IMR-90 (cell line): ENCODE measurements at regions not wholly inside any gene's neighbourhood (a gene's known extent, or its start where the extent isn't known, plus 50 kb on each side); places are given as distances from the start of the nearest gene placed in this dataset.

ENCODE experiments used
- ATAC-seq: fragments of 200-7000 bp; cut with Tn5 transposase; 2 replicates; pipeline ENCODE4 v1.9.1; 2020; ENCODE audit warnings: low read depth, mild to moderate bottlenecking, moderate library complexity
- BruUV-seq: library from RNA; stranded (reverse); fragments of 400-500 nt; replicated peaks from 2 replicates; lab custom pipeline; 2021; lab: Mats Ljungman, UMichigan
- CTCF ChIA-PET: fragments of 300-600 bp; formaldehyde crosslinking; extraction: SDS; loops from one replicate; lab custom pipeline; 2021; ENCODE audit warnings: antibody characterized with exemption; lab: Yijun Ruan, JAX
- POLR2A ChIA-PET: fragments of 300-600 bp; sonication (Branson Sonifier 250); formaldehyde crosslinking; loops from one replicate; lab custom pipeline; 2022; ENCODE audit warnings: antibody characterized with exemption; ENCODE audit not compliant: unreplicated experiment; lab: Charles Lee
- DNase-seq: peaks from one replicate; pipeline ENCODE4 v3.0.0; 2013
- H2AFZ ChIP-seq: replicated peaks from 2 replicates; pipeline ENCODE3; 2013; ENCODE audit warnings: low read length, mild to moderate bottlenecking; ENCODE audit not compliant: poor library complexity
- H2AK5ac ChIP-seq: 2 replicates; pipeline ENCODE4 v1.6.1; 2013; ENCODE audit warnings: low read depth, low read length, inconsistent platforms
- H2AK9ac ChIP-seq: replicated peaks from 2 replicates; pipeline ENCODE3; 2013; ENCODE audit warnings: mild to moderate bottlenecking, low read depth, low read length, moderate library complexity; ENCODE audit not compliant: poor library complexity
- H2BK120ac ChIP-seq: 2 replicates; pipeline ENCODE4 v1.6.1; 2013; ENCODE audit warnings: low read depth, low read length, inconsistent platforms
- H2BK15ac ChIP-seq: 3 replicates; pipeline ENCODE4 v1.6.1; 2013; ENCODE audit warnings: low read depth, low read length, inconsistent platforms
- H2BK20ac ChIP-seq: 2 replicates; pipeline ENCODE4 v1.6.1; 2013; ENCODE audit warnings: low read depth, mild to moderate bottlenecking, inconsistent platforms, low read length, moderate library complexity
- H2BK5ac ChIP-seq: 2 replicates; pipeline ENCODE4 v1.6.1; 2013; ENCODE audit warnings: mild to moderate bottlenecking, low read depth, low read length, inconsistent platforms; ENCODE audit not compliant: poor library complexity, severe bottlenecking
- H3K14ac ChIP-seq: replicated peaks from 2 replicates; pipeline ENCODE4 v1.6.1; 2013; ENCODE audit warnings: low read depth, low read length, inconsistent platforms
- H3K18ac ChIP-seq: 2 replicates; pipeline ENCODE4 v1.6.1; 2013; ENCODE audit warnings: low read depth, low read length, control low read depth
- H3K23ac ChIP-seq: 2 replicates; pipeline ENCODE4 v1.6.1; 2013; ENCODE audit warnings: low read depth, low read length, inconsistent platforms
- H3K27ac ChIP-seq: 2 replicates; pipeline ENCODE4 v1.5.1; 2013; ENCODE audit warnings: mild to moderate bottlenecking, control low read depth, low read length; ENCODE audit not compliant: insufficient read depth
- H3K27me3 ChIP-seq: 2 replicates; pipeline ENCODE4 v1.6.1; 2013; ENCODE audit warnings: low read length; ENCODE audit not compliant: control insufficient read depth, insufficient read depth
- H3K36me3 ChIP-seq: 2 replicates; pipeline ENCODE4 v1.6.1; 2013; ENCODE audit warnings: low read length, mixed read lengths; ENCODE audit not compliant: control insufficient read depth, insufficient read depth
- H3K4ac ChIP-seq: 2 replicates; pipeline ENCODE4 v1.6.1; 2013; ENCODE audit warnings: low read depth, low read length, inconsistent platforms
- H3K4me1 ChIP-seq: 2 replicates; pipeline ENCODE4 v1.6.1; 2013; ENCODE audit warnings: low read length, mixed read lengths; ENCODE audit not compliant: control insufficient read depth, insufficient read depth
- H3K4me2 ChIP-seq: 2 replicates; pipeline ENCODE4 v1.6.1; 2013; ENCODE audit warnings: low read depth, mild to moderate bottlenecking, control low read depth, low read length, moderate library complexity
- H3K4me3 ChIP-seq: 2 replicates; pipeline ENCODE4 v1.5.1; 2013; ENCODE audit warnings: low read depth, mild to moderate bottlenecking, control low read depth, low read length, moderate library complexity; ENCODE audit not compliant: insufficient read depth
- H3K56ac ChIP-seq: 2 replicates; pipeline ENCODE4 v1.6.1; 2013; ENCODE audit warnings: low read length, inconsistent platforms; ENCODE audit not compliant: insufficient read depth; ENCODE audit errors: extremely low read depth
- H3K79me1 ChIP-seq, 2 experiments: 2 replicates each; pipeline ENCODE4 v1.6.1; 2013; ENCODE audit warnings: low read length in 2 of 2, inconsistent platforms in 1 of 2, low read depth in 1 of 2
- H3K9ac ChIP-seq: 2 replicates; pipeline ENCODE4 v1.6.1; 2013; ENCODE audit warnings: low read depth, low read length, control low read depth
- H3K9me1 ChIP-seq: 2 replicates; pipeline ENCODE4 v1.6.1; 2013; ENCODE audit warnings: low read length, inconsistent platforms; ENCODE audit not compliant: insufficient read depth
- H3K9me3 ChIP-seq: 2 replicates; pipeline ENCODE4 v1.6.1; 2013; ENCODE audit warnings: low read length; ENCODE audit not compliant: control insufficient read depth, insufficient read depth
- H4K20me1 ChIP-seq: 2 replicates; pipeline ENCODE4 v1.6.1; 2013; ENCODE audit warnings: low read length, inconsistent platforms; ENCODE audit not compliant: insufficient read depth
- H4K5ac ChIP-seq: 2 replicates; pipeline ENCODE4 v1.6.1; 2013; ENCODE audit warnings: mild to moderate bottlenecking, low read depth, low read length, control low read depth
- H4K8ac ChIP-seq, 2 experiments: 2 replicates each; pipeline ENCODE4 v1.6.1; 2013; ENCODE audit warnings: low read depth in 2 of 2, low read length in 2 of 2, control low read depth in 1 of 2, inconsistent platforms in 1 of 2
- H4K91ac ChIP-seq: 2 replicates; pipeline ENCODE4 v1.6.1; 2013; ENCODE audit warnings: low read depth, low read length, inconsistent platforms; ENCODE audit not compliant: insufficient read depth
- WGBS, 2 experiments: methylation state at CpG; one replicate each; pipeline versions ENCODE4 v1.1.5 to v1.1.7; 2013; ENCODE audit warnings: missing lambda C conversion rate in 2 of 2; ENCODE audit not compliant: insufficient read length in 1 of 2; ENCODE audit errors: extremely low coverage in 2 of 2; 5-methylcytosine and 5-hydroxymethylcytosine counted together
- dilution Hi-C: fragments of 300-500 bp; cut with HindIII; formaldehyde crosslinking; loops from one replicate; pipeline ENCODE4 v1.14.3; 2018; ENCODE audit warnings: low sequenced_read_pairs; ENCODE audit not compliant: unreplicated experiment
- in situ Hi-C: fragments of 300-500 bp; cut with MboI; formaldehyde crosslinking; loops from 3 replicates; pipeline ENCODE4 v1.14.3; 2019; ENCODE audit warnings: low sequenced_read_pairs, inconsistent platforms, mixed read lengths
- intact Hi-C: fragments of 100-400 bp; cut with micrococcal nuclease; formaldehyde crosslinking; loops from 2 replicates; pipeline ENCODE4 v1.10.0; 2022
- TF ChIP-seq, protein P1 (sequence below): fragments of 150-350 bp; IDR thresholded peaks from 2 replicates; pipeline ENCODE4 v1.6.1; 2017; ENCODE audit warnings: mild to moderate bottlenecking, antibody characterized with exemption, low read length, low read depth

DNA sequence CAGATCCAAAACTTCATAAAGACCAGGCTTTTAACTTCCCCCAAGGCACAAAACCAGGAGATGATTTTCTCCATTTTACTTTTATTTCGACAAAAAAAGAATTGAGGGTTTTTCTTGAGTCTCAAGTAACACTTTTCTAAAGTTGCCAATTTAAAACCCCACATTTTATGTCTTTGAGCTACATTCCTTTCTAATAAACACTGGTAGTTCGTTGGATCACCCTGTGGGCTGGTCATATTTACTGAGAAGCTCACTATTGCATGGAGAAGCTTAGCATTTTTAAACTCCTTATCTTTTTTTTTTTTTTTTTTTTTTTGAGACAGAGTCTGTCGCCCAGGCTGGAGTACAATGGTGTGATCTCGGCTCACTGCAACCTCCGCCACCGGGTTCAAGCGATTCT is 255.1 kb upstream of the TPM1 start:
- Histone ChIP-seq H3K36me3 (no peaks in the 10 kb centered on the region; the same call in 1 of the 2 replicates), H3K9me1 (peaks cover 6% of the 10 kb centered on the region), H4K8ac (no peak overlapping the region), H3K23ac (no peak overlapping the region), H3K4ac (0 out of 2 replicates have a peak overlapping the region, but pooled peaks have one; percentile 24), H3K18ac (peak overlapping the region; percentile 10; the same call in 1 of the 2 replicates), H2BK20ac (peak overlapping the region; percentile 12; the same call in 1 of the 2 replicates), H2AK9ac (no peak overlapping the region), H3K4me3 (no peak overlapping the region), H3K56ac (no peak overlapping the region), H3K9me3 (no peaks in the 10 kb centered on the region), H2BK120ac (no peak overlapping the region; the same call in 1 of the 2 replicates), H4K20me1 (no peaks in the 10 kb centered on the region), H4K91ac (no peak overlapping the region; the same call in 1 of the 2 replicates), H2AK5ac (no peak overlapping the region), H3K9ac (no peak overlapping the region), H3K79me1 (peaks cover 0 to 11% of the 10 kb centered on the region in 2 experiments; a peak in 2 of 4 replicates), H2BK5ac (peak overlapping the region; percentile 20), H2BK15ac (no peak overlapping the region), H3K27me3 (no peaks in the 10 kb centered on the region), H3K4me2 (no peak overlapping the region), H3K4me1 (peaks cover 16% of the 10 kb centered on the region), H3K27ac (no peak overlapping the region), H4K5ac (no peak overlapping the region), H3K14ac (peak overlapping the region; percentile 48; the same call in 1 of the 2 replicates), H2AFZ (no peak overlapping the region)
- dilution Hi-C loops = no loop called here
- intact Hi-C loops = loop anchor here (10.0 kb wide), 1 partner anchor 107 kb away; no protein-coding TSS in a partner anchor
- in situ Hi-C loops = no loop called here
- no TSS peak for BruUV-seq
- DNase-seq = peak; percentile 43
- ChIA-PET CTCF (no interaction called here), POLR2A (interaction anchor here (0.6 to 1.0 kb wide), 2 partner anchors 257 to 265 kb away, joined by 3 to 4 read pairs; no protein-coding TSS in a partner anchor)
- TF ChIP-seq, protein P1, sequence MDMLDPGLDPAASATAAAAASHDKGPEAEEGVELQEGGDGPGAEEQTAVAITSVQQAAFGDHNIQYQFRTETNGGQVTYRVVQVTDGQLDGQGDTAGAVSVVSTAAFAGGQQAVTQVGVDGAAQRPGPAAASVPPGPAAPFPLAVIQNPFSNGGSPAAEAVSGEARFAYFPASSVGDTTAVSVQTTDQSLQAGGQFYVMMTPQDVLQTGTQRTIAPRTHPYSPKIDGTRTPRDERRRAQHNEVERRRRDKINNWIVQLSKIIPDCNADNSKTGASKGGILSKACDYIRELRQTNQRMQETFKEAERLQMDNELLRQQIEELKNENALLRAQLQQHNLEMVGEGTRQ = no peak
- WGBS, 2 experiments = 83% methylated on average over 1 of the region's 7 CpGs; no CpG with 5 or more reads in 1 of the 2 experiments
- peak; percentile 50 for ATAC-seq
